Esophagus squamous epithelium (tissue), 5 donors: ENCODE measurements at regions not wholly inside any gene's neighbourhood (a gene's known extent, or its start where the extent isn't known, plus 50 kb on each side); places are given as distances from the start of the nearest gene placed in this dataset.

Experiments used
- DNase-seq: peaks from one replicate; lab custom pipeline; 2025; lab: John Stamatoyannopoulos, UW
- H3K27ac ChIP-seq, 4 donors: fragments of 200-600 bp; sonication (generic); one replicate each; pipeline ENCODE4 v1.5.1; 2016 to 2019; ENCODE audit warnings: mild to moderate bottlenecking in 1 of 4
- H3K27me3 ChIP-seq, 4 donors: fragments of 200-600 bp; sonication (generic); 1 replicate in 3 of 4; 2 replicates in 1 of 4; pipeline versions ENCODE4 v1.5.1 to v1.6.0; 2017 to 2021; ENCODE audit warnings: antibody characterized with exemption in 1 of 4
- H3K36me3 ChIP-seq, 3 donors: fragments of 200-600 bp; sonication (generic); one replicate each; pipeline ENCODE4 v1.5.1; 2016 to 2019
- H3K4me1 ChIP-seq, 3 donors: fragments of 200-600 bp; sonication (generic); one replicate each; pipeline ENCODE4 v1.5.1; 2017 to 2019
- H3K4me3 ChIP-seq, 4 donors: fragments of 200-600 bp; sonication (generic); 1 replicate in 3 of 4; 2 replicates in 1 of 4; pipeline ENCODE4 v1.5.1; 2016 to 2019; ENCODE audit warnings: mild to moderate bottlenecking in 2 of 4, moderate library complexity in 1 of 4
- H3K9me3 ChIP-seq, 3 donors: fragments of 200-600 bp; sonication (generic); one replicate each; pipeline ENCODE4 v1.5.1; 2016 to 2019
- POLR2A ChIP-seq, 4 donors: fragments of 450-650 bp; IDR thresholded peaks; one replicate each; pipeline ENCODE4 v1.6.1; 2017; ENCODE audit warnings: antibody characterized with exemption in 4 of 4, mild to moderate bottlenecking in 4 of 4, moderate library complexity in 3 of 4
- WGBS, 2 donors: methylation state at CpG; one replicate each; pipeline ENCODE4 v1.1.5; 2018; 5-methylcytosine and 5-hydroxymethylcytosine counted together
- intact Hi-C: fragments of 100-400 bp; cut with DNase I; formaldehyde crosslinking; loops from one replicate; pipeline ENCODE4 v1.15.0; 2022
- TF ChIP-seq, protein P1 (sequence below), 6 experiments: fragments of 450-650 bp in 4 of 6; fragments of 200-600 bp in 2 of 6; sonication (generic) in 2 of 6; IDR thresholded peaks; one replicate each; pipeline ENCODE4 v1.5.1; 2016 to 2019; ENCODE audit warnings: antibody characterized with exemption in 6 of 6, mild to moderate bottlenecking in 4 of 6, moderate library complexity in 4 of 6
- donor health status: DM: yes; HTN: yes; CAD: no.

DNA sequence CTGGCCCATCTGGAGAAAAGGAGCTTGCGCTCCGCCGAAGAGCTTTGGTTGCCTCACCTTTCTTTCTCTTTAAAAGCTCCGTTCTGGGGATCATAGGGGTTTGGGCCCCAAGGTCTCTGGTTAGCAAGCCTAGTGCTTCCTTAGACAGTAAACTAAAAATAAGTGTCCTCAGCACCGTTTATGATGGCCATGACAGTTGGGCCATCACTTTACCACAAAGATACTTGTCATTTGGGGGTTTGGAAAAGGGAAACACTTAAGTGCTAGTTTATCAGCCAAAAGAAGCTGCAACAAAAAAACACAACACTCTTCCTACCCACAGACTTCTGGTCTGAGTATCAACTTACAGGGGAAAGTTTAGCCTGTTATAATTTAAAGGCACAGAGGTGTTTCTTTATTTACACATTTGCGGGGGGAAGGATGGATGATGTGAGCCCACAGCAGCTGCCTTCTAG, 88.4 kb upstream of the CD44 start:
- H3K36me3 ChIP-seq: no peaks in the 10 kb centered on the region
- no peaks in the 10 kb centered on the region for H3K27me3 ChIP-seq
- H3K4me3 ChIP-seq: no peak overlapping the region
- no peak for DNase-seq
- intact Hi-C loops: no loop called here
- no peak for TF ChIP-seq POLR2A (IDR thresholded peaks at IDR 0.05)
- TF ChIP-seq, protein P1, sequence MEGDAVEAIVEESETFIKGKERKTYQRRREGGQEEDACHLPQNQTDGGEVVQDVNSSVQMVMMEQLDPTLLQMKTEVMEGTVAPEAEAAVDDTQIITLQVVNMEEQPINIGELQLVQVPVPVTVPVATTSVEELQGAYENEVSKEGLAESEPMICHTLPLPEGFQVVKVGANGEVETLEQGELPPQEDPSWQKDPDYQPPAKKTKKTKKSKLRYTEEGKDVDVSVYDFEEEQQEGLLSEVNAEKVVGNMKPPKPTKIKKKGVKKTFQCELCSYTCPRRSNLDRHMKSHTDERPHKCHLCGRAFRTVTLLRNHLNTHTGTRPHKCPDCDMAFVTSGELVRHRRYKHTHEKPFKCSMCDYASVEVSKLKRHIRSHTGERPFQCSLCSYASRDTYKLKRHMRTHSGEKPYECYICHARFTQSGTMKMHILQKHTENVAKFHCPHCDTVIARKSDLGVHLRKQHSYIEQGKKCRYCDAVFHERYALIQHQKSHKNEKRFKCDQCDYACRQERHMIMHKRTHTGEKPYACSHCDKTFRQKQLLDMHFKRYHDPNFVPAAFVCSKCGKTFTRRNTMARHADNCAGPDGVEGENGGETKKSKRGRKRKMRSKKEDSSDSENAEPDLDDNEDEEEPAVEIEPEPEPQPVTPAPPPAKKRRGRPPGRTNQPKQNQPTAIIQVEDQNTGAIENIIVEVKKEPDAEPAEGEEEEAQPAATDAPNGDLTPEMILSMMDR (IDR thresholded peaks at IDR 0.05): no peak
- peaks cover 0 to 16% (median 8%) of the 10 kb centered on the region in 3 donors for H3K4me1 ChIP-seq
- WGBS, 2 donors: 67 to 69% methylated on average over 6 of the region's 6 CpGs
- no peak overlapping the region for H3K27ac ChIP-seq
- no peaks in the 10 kb centered on the region for H3K9me3 ChIP-seq

DNA sequence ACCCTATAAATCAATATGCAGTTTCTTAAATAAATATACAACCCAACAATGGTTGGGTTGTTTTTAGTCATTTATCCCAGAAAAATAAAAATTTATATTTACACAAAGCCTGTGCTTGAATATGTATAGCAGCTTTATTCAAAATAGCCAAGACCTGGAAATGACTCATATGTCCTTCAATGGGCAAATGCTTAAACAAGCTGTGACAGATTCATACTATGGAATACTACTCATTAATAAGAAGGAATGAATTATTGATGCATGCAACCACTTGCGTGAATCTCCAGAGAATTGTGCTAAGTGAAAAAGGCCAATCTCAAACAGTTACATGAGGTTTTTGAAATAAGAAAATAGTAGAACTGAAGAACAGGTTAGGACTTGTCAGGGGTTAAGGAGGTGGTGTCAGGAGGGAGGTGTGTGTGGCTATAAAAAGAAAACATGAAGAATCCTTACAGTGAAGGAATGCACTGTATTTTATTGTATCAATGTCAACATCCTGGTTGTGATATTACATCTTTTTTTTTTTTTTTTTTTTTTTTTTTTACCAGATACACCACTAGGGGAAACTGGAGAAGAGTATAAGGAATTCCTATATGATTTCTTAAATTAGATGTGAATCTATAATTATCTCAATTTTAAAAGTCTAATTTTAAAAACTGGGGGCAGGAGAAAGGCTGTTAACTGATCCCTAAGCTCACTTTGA, 82.4 kb upstream of the CD44 start:
- Histone ChIP-seq H3K36me3 (no peaks in the 10 kb centered on the region), H3K4me1 (peaks cover 0 to 27% (median 5%) of the 10 kb centered on the region in 3 donors), H3K27me3 (no peaks in the 10 kb centered on the region), H3K9me3 (no peaks in the 10 kb centered on the region), H3K4me3 (no peak overlapping the region), H3K27ac (peak overlapping the region in 1 of 4 donors; percentile 7)
- no peak for TF ChIP-seq POLR2A (IDR thresholded peaks at IDR 0.05)
- TF ChIP-seq, protein P1 (IDR thresholded peaks at IDR 0.05): peak in 2 of 6 experiments; percentile 3 to 7
- intact Hi-C loops: no loop called here
- WGBS, 2 donors: 30 to 73% methylated on average over 1 of the region's 1 CpG
- DNase-seq: no peak

DNA sequence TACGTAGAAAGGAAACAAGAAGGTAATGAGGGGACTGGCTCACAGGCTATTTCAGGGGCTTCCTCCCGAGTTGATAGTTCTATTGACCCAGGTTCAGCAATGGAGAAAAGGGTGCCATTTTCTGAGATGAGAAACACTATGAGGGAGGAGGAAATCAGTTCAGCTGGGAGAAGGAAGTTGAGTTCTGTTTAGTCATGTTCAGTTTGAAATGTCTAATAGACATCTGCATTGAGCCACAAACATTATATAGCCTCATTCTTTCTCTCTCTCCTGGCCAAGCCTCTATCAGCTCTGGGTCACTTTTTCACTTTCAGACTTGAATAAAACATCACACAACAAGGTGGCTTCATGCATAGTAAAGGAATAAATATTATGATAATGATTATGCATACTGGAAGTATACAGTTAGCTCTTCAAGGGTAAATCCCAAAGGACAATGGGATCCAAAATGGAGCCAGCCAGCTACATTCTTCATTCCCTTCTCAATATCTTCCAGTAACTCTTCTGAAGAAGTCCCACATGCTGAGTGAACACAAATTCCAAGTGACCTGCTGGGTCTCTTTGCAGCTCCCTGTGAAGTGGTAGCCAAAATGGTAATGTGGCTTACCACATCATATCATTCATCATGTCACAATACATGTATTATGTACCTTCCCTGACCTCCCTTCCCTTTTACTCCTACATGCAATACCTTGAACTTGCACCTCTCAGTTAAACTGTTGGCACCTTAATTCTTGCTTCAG, 80.9 kb upstream of the CD44 start:
- Histone ChIP-seq H3K9me3 (no peaks in the 10 kb centered on the region), H3K27ac (no peak overlapping the region), H3K4me3 (no peak overlapping the region), H3K27me3 (no peaks in the 10 kb centered on the region), H3K36me3 (no peaks in the 10 kb centered on the region), H3K4me1 (peaks cover 0 to 27% (median 5%) of the 10 kb centered on the region in 3 donors)
- WGBS, 2 donors: 97% methylated on average over 2 of the region's 2 CpGs
- intact Hi-C loops: no loop called here
- no peak for TF ChIP-seq POLR2A (IDR thresholded peaks at IDR 0.05)
- TF ChIP-seq, protein P1 (IDR thresholded peaks at IDR 0.05): no peak
- no peak for DNase-seq

DNA sequence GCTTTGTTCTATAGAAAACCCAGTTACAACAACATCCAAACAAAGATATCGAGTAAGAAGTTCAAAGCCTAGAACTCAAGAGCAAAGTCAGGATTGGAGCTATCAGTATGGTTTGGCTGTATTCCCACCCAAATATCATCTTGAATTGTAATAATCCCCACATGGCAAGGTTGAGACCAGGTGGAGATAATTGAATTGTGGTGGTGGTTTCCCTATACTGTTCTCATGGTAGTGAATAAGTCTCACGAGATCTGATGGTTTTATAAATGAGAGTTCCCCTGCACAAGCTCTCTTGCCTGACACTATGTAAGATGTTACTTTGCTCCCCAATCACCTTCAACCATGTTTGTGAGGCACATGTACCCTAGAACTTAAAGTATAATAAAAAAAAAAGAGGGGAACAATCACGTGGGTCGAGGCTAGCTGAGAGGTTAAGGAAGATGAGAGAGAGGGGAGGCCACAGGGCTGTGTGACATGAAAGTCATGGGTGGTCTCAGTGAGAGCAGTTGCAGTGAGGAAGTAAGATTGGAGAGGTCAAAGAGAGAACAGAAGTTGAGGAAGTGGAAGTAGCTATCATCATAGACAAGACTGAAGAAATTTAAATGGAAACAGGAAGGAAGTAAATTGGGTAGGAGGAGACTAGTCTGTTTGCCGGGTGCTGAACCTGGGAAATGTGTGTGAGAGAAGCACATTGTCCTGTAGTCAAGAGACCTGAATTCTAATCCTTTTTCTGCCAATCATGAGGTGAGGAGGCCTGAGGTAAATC, 80.1 kb upstream of the CD44 start:
- 67 to 73% methylated on average over 5 of the region's 5 CpGs for WGBS, 2 donors
- Histone ChIP-seq H3K36me3 (no peaks in the 10 kb centered on the region), H3K9me3 (no peaks in the 10 kb centered on the region), H3K4me1 (peaks cover 0 to 27% (median 5%) of the 10 kb centered on the region in 3 donors), H3K27ac (no peak overlapping the region), H3K27me3 (no peaks in the 10 kb centered on the region), H3K4me3 (no peak overlapping the region)
- TF ChIP-seq, protein P1 (IDR thresholded peaks at IDR 0.05): no peak
- TF ChIP-seq POLR2A (IDR thresholded peaks at IDR 0.05): no peak
- intact Hi-C loops: no loop called here
- no peak for DNase-seq
